ENCODE measurements at regions not wholly inside any gene's neighbourhood (a gene's known extent, or its start where the extent isn't known, plus 50 kb on each side); places are given as distances from the start of the nearest gene placed in this dataset.
"Not testable (repeated sequence)": the region's sequence is repeated elsewhere in the genome, so short reads cannot be mapped to it uniquely, and the experiment has no call there.

DNA sequence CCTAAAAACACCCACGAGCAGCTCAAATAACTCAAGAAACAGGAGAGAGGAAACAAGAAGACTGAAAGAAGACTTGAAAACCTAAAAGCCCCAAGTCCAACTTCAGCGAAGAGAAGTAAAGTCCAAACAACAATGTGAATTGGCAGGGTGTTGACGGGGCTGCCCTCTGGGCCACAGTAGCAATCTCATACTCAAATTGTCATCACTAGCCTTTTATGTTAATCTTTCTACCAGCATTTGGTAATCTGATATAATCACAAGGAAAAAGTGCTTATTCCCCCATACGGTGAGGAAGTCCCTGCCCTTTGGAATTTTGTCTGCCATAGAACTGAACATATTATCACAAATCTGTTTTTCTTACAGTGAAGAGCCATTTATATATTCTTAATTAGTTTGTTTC lies 51.5 kb upstream of the IFNE start:
- no peak for DNase-seq

DNA sequence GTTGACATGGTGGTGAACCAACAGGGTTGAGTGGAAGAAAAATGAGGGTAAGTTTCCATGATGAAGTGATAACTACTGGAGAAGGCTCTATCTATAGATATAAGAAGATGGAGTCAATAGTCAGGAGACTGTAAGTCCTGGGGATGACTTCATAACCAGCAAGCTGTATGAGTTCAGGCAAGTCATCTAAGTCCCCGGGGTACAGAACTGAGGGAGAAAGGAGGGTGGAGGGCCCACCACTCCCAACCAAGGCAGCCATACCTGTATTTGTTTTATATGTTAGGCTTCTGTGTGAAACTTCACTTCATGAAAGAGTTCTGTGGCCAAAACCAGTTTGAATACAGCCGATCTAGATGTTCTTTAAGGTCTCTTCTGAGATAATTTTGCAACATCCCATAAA lies 53.3 kb upstream of the IFNE start:
- DNase-seq = no peak

DNA sequence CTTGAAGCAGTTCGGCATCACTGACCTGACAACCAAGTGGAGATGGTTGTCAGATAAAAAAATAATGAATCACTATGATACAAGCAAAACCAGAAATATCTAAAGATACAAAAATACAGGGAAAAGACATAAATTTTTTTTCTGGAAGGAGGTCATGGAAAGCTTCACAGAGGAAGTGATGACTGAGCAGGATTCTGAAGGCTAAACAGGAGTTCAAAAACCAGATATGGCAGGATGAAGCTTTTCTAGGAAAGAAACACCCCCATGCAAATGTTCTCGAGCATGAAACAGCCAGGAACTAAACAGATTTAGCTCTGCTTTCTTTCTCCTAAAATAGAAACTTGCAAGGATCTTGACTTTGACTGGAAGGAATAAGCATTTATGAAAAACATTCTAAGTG lies 60.7 kb upstream of the IFNE start:
- DNase-seq = no peak

DNA sequence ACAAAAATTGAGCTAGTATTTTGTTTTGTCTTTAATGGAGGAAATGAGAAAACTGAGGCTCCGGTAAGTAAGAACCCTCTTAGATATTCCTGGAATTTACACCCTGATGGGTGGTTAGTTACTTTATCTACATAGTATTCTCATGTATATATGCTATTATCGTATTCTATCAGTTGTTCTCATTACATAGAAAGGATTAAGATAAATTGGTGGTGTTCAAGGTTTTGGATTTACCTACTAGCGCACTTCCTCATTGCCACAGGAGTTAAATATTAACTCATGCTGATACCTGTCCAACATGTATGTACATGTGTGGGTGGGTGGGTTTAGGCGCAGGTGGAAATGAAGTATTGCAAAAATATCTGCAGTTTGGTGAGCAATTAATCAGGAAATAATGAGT lies 61.1 kb upstream of the IFNE start:
- no peak for DNase-seq

DNA sequence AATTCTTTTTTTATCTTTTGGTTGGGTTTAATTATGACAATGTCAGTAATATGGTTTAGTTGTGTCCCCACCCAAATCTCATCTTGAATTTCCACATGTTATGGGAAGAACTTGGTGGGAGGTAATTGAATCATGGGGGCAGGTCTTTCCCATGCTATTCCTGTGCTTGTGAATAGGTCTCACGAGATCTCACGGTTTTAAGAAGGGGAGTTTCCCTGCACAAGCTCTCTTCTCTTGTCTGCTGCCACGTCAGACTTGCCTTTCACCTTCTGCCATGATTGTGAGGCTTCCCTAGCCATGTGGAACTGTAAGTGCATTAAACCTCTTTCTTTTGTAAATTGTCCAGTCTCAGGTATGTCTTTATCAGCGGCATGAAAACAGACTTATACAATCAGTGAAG lies 61.7 kb upstream of the IFNE start:
- DNase-seq = not testable (repeated sequence)

DNA sequence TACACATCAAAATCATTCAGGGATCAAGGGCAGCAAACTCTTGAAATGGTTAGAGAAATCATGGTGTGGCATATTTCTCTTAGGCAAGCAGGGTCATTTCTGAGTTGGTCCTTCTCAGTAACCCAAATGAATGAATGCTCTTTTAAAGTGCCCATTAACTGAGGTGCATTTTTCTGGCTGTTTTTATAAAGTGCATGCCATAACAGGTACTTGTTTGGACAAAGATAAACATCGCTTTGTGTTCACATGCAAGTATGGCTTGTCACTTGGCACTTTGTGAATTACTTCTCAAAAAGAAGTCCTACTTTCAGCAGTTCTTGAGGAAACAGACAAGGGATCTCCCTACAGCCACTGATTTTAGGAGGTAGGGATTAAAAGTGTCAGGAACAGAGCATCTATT lies 64.8 kb upstream of the IFNE start:
- no peak for DNase-seq

DNA sequence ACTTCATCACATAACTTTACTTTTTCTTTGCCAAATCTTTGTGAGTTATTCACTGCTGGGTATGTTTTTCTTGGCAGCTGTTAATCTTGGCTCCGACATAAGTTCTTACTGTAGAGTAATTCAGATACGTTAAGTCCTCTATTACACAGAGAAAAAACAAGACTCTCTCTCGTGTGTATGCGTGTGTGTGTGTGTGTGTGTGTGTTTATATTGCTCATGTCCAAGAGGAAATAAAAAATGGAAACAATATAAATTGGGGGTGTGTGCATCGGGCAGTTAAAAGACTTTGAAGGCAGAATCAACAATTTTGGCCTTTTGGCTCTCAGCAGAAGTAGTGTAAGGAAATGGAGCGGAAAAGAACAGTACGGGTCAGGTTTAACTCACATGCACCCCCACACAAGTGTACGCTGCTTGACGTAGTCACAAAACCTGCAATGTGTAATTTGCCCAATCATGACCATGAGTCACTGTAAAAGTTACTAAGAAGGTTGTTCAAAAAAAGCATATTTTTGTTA lies 67.2 kb upstream of the IFNE start:
- no peak for DNase-seq

DNA sequence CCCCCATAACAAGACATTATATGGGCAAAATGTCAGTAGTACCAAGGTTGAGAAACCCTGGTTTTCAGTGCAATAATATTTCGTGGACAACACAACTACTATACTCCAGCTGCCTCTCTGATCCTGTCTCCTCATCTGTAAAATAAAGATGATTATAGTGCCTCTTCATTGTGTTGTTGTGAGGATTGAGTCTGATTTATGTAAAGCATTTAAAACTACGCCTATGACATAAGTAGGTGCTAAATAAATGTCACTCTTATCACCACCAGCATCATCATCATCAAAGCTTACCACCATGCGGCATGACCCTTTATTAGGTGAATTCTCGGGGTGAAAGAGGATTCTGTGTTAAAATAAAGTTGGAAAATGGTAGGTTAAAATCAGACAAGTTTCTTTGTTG lies 67.8 kb upstream of the IFNE start:
- no peak for DNase-seq

DNA sequence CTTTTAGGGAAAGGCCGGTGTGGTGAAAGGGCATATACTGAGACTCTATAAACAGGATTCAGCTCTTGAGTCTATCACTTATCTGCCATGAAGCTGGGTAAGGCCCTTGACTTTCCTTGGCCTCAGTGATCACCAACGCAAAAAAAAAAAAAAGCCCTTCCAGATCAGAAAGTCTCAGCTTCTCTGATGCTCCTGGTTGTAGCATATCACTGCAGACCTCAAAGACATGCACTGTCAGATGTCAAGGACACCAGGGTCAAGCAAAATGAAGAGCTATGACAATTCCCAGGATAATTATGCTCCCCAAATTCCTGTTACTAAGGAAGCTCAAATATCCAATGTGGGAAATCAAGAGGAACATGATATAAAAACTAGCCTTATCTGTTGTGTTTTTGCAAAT lies 68.3 kb upstream of the IFNE start:
- no peak for DNase-seq

DNA sequence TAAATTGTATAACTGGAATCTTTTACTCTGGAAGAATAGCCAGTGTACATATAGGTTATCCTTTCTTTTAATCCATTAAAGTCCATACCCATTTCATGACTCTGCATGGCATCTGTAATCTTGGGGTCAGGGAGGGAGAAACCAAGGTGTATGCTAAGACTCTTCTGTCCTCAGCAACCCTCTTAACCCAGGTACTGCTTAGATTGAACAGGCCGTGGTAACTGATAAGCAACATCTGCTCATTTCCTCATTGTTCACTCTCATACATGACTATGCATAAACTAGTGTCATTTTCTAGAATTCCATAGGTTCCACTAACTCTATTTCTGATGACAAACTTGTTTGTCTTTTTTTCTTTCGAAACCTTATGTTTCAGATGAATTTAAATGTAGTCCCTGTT lies 69.3 kb upstream of the IFNE start:
- no peak for DNase-seq

DNA sequence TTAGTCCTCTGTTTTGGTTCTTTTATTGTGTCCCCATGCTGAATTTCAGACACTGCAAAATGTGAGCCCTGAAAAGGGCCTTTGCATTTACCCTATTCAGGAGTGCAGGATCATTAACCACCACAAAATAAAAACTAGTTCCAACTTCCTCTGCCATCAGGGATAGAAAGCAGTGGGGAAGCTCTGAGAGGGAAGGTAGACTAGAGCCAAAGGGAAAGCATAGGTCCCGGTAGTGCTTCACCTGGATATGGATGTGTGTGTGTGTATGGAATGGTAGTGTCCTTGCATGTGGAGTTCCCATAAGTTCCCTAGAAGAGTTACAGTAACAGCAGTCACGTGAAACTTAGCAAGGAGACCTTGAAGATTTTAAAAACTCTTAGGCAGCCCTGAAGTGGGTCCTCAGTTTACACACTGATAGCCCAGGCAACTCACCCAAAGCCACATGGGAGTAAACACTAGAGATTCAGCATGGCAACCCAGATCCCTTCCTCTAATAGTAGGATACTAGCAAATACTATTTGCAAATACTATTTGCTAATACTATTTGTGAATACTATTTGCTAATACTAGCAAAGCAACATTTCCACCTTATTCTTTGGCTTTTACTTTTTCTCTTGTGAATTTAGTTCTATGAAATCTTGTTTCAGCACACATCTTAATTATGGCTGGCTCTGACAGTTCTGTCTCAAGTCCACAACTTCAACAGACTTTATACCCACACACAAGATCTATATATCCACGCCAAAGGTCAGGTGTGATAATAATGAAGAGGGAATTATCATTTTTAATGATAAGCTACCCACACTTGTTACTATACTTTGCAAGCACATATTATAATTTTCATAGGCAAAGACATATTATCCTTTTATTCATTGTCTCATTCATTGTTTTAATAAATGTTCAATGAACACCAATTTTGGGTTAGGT lies 70.4 kb upstream of the IFNE start:
- DNase-seq = no peak

DNA sequence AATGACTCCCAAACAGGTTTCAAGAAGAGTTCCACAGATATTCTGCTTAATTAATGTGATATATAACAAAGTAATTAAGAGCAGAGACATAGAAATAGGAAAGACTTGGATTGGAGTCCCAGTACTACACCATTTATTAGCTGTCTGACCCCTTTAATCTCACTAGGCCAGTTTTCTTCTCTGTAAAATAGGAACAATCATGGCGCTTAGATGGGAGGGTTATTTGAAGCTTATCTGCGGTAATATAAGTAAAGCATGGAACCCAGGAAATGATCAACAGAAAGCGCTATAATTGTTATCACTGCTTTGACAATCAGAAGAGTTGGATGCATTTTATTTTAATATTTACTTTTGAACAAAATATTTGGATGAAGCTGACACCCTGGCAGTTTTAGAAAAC lies 71.3 kb upstream of the IFNE start:
- no peak for DNase-seq

DNA sequence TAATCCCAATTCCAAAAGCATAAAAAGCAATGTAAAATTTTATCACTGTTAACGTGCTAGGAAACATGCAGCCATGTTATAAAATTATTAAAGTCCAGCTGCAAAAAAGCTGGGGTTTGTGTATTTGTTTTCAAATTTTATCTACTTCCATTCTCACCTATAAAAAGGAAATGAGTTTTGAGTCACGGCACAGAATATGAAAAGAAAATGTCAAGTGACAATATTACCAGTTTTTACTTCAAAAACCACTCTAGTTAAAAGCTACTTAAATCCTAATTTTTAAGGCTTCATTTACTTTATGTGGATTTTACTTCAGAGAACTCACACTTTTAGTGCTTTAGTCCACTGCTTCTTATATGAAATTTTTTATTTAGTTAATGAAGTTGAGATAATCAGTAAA lies 72.7 kb upstream of the IFNE start:
- no peak for DNase-seq

DNA sequence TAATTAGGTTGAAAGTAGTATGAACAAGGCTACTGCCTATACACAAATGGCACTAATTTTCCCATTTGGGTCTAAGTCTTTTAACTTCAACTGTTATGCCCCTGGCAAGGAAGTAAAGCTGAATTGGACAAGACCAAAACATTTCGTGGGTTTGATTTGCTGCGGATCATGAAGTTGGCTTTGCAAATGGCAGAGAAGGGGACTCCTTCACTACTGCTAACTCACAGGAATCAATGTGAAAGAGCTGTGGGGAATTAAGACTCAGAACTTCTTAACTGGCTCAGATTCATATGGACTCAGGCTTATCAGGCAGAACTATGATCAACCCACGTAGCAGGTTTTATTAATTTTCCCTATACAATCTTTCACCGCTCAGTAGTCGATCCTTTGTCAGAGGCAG lies 73.8 kb upstream of the IFNE start:
- DNase-seq = no peak

DNA sequence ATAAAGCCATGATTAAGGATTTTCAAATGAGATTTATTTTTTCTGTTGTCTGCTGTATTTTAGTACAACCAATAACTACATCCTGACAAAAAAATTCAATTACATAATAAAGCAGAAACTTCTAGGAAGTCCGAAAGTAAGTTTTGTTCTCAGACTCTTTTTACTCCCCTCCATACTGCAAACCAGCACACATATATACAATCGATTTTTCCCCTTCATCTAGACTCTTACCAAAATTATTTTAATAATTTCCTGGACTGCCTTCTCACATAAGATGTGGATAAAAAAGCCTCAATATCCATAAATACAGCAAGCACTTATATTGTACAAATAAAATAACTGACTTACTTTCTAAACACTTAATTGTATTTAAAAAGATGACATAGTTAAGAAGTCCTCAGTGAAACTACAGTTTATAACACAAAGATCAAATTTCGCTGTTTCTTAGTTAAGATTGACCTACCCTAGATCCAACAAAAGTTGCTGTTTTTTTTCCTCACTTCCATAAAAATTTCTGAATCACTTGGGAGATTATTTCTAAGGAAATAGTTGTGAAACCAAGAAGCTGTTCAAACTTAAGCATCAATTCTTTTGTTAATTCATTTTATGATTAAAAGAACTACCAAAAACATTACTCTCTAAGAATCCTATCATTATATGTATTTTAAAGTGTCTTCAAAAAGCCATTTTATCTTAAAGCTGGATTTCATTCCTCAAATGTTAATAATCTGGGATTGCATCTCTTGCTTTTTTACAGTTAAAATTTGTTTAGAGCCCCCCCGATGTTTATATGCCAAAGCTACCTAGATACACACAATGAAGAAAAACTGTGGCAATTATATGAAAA lies 74.7 kb upstream of the IFNE start:
- no peak for DNase-seq

DNA sequence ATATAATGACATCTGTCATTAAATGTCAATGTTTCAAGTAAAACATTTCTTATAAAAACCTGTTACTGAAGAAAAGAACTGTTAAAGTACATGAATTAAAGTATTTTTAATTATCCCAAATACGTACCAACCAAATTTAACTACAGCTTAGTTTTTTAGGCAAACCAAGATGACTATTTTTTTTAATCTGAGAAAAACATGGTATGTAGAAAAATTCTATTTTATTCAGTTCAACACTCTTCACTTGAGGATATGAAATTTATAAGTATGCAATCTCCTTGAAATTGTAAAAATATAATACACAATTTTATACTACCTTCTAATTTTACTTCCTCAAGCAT lies 75.3 kb upstream of the IFNE start:
- DNase-seq = no peak

DNA sequence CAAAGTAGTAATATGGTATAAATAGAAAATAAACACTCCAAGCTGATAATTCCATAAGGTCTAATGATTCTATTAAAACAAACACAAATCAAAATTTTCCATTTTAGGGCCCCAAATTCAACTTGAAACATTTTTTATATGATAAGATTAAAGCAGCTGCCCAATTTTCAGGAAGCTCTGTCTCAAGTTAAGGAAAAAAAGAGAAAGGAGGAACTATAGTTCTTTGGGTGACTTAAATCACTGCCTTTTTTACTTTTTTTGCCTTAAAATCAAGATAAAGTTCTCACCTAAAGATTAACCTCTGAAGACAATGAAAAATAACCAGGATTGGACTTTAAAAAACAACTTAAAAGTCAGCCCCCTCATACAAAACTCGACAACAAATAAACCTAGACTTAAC lies 76.0 kb upstream of the IFNE start:
- DNase-seq = no peak

DNA sequence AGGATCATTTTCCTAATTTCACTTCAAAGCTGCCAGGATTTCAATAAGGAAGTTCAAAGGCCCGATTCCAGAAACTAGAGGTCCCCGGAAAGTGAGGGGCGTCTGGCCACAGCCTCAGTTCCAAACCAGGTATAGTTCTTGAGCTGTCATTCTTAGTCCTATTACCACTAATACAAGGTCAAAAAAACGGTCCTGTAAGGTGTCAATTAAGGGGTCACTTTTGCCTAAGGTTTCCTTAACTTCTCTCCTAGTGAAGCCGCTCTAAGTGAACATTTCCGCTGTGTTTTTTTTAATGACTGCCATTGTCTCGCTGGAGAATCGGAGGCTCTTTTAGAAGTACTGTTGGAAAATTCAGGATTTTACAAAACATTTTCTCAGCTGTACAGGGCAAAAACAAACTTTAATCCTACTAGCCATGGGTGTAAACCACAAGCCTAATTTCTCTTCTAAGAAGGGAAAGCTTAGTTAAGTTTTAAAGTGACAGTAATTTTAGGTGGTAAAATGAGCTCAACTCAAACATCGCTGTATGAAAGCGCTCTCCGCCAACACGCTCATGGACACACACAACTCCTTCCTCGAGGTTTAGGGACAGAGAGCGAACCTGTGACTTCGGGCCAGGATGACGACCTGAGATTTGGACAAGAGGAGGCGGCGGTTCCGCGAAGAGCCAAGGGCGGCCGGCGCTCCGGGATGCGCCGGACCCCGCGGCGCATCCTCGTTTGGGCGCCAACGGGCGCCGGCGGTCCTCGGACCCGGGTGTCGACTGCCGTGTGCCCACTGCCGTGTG lies 76.7 kb upstream of the IFNE start:
- DNase-seq = no peak

DNA sequence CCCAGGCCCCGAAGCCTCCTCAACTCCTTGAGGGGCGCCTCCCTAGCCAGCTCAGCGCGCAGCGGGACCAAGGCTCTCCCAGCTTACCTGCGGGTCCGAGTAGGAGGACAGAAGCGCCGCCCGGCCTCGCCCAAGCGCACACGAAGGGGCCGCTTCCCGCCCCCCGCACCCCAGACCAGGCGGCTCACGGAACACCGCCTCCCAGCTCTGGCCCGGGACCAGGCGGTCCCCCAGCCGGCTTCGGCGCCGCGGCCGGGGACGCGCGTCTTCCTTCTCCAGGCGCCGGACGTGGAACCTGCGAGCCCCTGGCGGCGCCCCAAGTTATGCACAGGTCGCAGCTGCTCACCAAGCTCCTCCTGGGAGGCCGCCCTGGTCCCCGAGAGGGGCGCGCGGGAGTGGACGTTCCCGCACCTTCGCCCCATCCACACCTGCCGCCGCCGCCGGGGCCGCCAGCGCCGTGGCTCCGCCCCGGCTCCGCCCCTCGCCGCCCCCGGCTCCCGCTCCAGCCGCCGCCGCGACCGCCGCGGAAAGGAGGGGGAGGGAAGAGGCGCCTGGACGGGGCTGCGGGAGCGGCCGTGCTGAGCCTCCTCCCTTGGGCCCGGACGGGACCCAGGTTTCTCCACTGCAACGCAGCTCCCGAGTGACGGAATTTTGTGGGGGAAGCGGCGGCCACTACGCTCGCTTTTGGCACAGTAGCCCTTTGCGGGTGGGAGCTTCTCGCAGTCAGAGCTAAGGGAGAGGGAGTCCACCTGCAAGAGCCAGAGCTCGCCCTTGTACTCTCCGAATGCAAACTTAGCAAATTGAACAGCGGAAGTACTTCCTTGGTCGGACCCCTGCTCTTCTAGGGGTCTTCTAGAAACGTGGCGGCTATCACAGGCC lies 77.5 kb upstream of the IFNE start:
- peak; percentile 26 for DNase-seq

DNA sequence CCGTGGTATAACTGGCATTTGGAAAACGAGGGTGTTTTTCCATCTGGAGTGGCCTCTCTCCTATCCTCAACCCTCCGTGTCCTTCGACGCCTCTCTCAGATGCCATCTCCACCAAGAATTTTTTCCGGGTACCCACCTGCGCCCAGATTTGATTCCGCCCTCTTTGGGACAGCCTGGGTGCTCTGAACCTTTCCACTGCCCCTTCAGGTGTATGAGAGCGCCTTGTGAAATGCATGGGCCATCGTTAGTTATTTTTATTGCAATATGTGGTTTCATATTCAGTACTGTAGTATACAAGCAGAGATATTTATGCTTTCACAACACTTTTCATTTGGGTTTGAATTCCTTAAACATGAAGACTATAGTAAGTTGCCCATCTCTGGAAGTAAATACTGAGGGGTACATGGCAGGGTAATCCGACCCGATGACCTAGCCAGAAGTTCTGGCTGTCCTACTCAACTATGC lies 78.2 kb upstream of the IFNE start:
- no peak for DNase-seq

DNA sequence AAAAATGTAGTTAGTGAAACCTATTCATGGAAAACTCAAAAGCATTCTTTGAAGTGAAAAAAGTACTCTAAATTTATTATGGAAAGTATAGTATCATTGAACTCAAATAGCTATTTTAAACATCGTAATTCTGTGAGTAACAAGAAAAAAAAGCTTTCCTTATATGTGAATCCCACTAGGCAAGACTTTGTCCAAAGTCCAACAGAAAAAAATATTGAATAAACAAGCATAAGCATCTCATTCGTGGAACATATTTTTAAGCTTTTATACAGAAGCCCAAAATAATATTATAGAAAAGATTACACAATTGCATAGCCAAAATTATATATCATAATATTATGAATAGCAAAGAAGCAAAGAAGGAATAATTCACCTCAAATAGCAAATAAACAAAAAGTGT lies 79.4 kb upstream of the IFNE start:
- DNase-seq = no peak

DNA sequence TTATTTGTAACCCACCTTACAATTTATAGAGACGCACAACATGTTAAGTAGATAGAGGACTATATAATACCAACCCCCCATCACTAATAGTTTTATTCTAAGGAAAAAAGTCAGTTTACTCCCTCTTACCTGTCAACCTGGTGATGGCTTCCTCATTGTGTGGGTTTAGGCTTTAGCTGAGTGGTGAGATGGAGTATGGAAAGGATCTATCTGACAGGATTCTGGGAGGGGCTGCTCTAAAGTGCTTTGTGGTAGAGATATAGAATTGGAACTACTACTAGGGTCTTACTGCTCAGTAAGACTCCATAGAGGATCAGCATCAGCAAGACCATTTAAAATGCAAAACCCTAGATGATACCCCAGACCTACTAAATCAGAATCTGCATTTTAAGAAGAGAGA lies 82.1 kb upstream of the IFNE start:
- DNase-seq = no peak
